ENCODE measurements at regions not wholly inside any gene's neighbourhood (a gene's known extent, or its start where the extent isn't known, plus 50 kb on each side); places are given as distances from the start of the nearest gene placed in this dataset.

GRCh38 chr11:92627615-92628256 lies 341.7 kb upstream of the MTNR1B start:
- H3K4me1 ChIP-seq (ENCODE audit: insufficient read depth, low read length): no peaks in the 10 kb centered on the region
- ATAC-seq (ENCODE audit: poor library complexity) (no peak), DNase-seq (no peak)
- no peaks in the 10 kb centered on the region for H3K4me1 Mint-ChIP-seq (ENCODE audit: low read depth)
- H3K4me3 ChIP-seq (ENCODE audit: low read length): no peak overlapping the region
- H3K9me3 Mint-ChIP-seq: no peaks in the 10 kb centered on the region
- H3K9me3 ChIP-seq (ENCODE audit: control insufficient read depth in 1 of 2, insufficient read depth in 1 of 2, low read length in 2 of 2): peaks cover 0 to 3% of the 10 kb centered on the region in 2 experiments
- no peak overlapping the region for H3K4me3 Mint-ChIP-seq
- H3K36me3 Mint-ChIP-seq (ENCODE audit: low read depth): no peaks in the 10 kb centered on the region
- no peaks in the 10 kb centered on the region for H3K27me3 ChIP-seq (ENCODE audit: control insufficient read depth in 1 of 2, insufficient read depth in 2 of 2, low read length in 2 of 2)
- H3K27ac ChIP-seq (ENCODE audit: low read depth in 1 of 2, low read length in 2 of 2): no peak overlapping the region
- intact Hi-C loops (cut with DNase I, micrococcal nuclease): no loop called here
- no peaks in the 10 kb centered on the region for H3K36me3 ChIP-seq (ENCODE audit: insufficient read depth, low read length)
- TF ChIP-seq CTCF (IDR thresholded peaks at IDR 0.05): no peak
- CTCF ChIA-PET: no interaction called here
- POLR2A ChIA-PET: no interaction called here
- no peak overlapping the region for H3K27ac Mint-ChIP-seq
- no peaks in the 10 kb centered on the region for H3K27me3 Mint-ChIP-seq

GRCh38 chr11:92628401-92629292 lies 340.8 kb upstream of the MTNR1B start:
- no peak for ATAC-seq (ENCODE audit: poor library complexity)
- Mint-ChIP-seq H3K4me1 (ENCODE audit: low read depth) (no peaks in the 10 kb centered on the region), H3K4me3 (no peak overlapping the region), H3K27ac (no peak overlapping the region), H3K9me3 (no peaks in the 10 kb centered on the region), H3K27me3 (no peaks in the 10 kb centered on the region), H3K36me3 (ENCODE audit: low read depth) (no peaks in the 10 kb centered on the region)
- no peak for DNase-seq
- ChIA-PET CTCF (no interaction called here), POLR2A (no interaction called here)
- Histone ChIP-seq H3K9me3 (ENCODE audit: control insufficient read depth in 1 of 2, insufficient read depth in 1 of 2, low read length in 2 of 2) (peaks cover 0 to 2% of the 10 kb centered on the region in 2 experiments), H3K27me3 (ENCODE audit: control insufficient read depth in 1 of 2, insufficient read depth in 2 of 2, low read length in 2 of 2) (no peaks in the 10 kb centered on the region), H3K36me3 (ENCODE audit: insufficient read depth, low read length) (no peaks in the 10 kb centered on the region), H3K27ac (ENCODE audit: low read depth in 1 of 2, low read length in 2 of 2) (no peak overlapping the region), H3K4me1 (ENCODE audit: insufficient read depth, low read length) (no peaks in the 10 kb centered on the region), H3K4me3 (ENCODE audit: low read length) (no peak overlapping the region)
- intact Hi-C loops (cut with DNase I, micrococcal nuclease): no loop called here
- TF ChIP-seq CTCF (IDR thresholded peaks at IDR 0.05): no peak

DNA sequence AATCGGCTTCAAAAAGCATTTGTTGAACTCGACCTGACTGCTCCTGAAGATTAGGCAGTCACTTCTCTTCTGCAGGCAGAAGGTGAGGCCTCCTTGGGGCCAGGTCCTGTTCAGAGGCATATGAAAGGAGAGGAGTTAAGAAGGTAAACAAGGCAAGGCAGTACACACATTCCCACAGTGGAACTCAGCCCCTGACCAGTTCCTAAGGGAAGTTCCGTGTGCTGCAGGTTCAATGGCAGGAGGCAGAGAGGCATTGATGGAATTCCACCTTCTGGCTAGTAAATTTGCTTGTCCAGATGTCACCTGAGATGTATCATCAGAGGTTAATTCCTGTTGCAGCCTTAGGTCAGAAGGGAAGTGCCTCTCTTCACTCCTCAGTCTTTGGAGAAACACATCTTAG lies 337.0 kb upstream of the MTNR1B start:
- POLR2A ChIA-PET: no interaction called here

More for the DNA sequence above, 337.0 kb upstream of the MTNR1B start:
- intact Hi-C loops (cut with DNase I, micrococcal nuclease): no loop called here
- H3K27me3 Mint-ChIP-seq: no peaks in the 10 kb centered on the region
- no peak overlapping the region for H3K4me3 ChIP-seq (ENCODE audit: low read length)
- H3K9me3 ChIP-seq (ENCODE audit: control insufficient read depth in 1 of 2, insufficient read depth in 1 of 2, low read length in 2 of 2): no peaks in the 10 kb centered on the region
- H3K27me3 ChIP-seq (ENCODE audit: control insufficient read depth in 1 of 2, insufficient read depth in 2 of 2, low read length in 2 of 2): peaks cover 0 to 2% of the 10 kb centered on the region in 2 experiments
- no peak overlapping the region for H3K27ac Mint-ChIP-seq
- no peaks in the 10 kb centered on the region for H3K9me3 Mint-ChIP-seq
- H3K36me3 Mint-ChIP-seq (ENCODE audit: low read depth): no peaks in the 10 kb centered on the region
- no peak overlapping the region for H3K27ac ChIP-seq (ENCODE audit: low read depth in 1 of 2, low read length in 2 of 2)
- H3K4me3 Mint-ChIP-seq: no peak overlapping the region
- TF ChIP-seq CTCF (IDR thresholded peaks at IDR 0.05): no peak
- CTCF ChIA-PET: no interaction called here
- no peaks in the 10 kb centered on the region for H3K36me3 ChIP-seq (ENCODE audit: insufficient read depth, low read length)
- ATAC-seq (ENCODE audit: poor library complexity) (no peak), DNase-seq (no peak)
- H3K4me1 ChIP-seq (ENCODE audit: insufficient read depth, low read length): no peaks in the 10 kb centered on the region
- no peaks in the 10 kb centered on the region for H3K4me1 Mint-ChIP-seq (ENCODE audit: low read depth)
